Parathyroid adenoma (tissue), 2 donors: ENCODE measurements at regions not wholly inside any gene's neighbourhood (a gene's known extent, or its start where the extent isn't known, plus 50 kb on each side); places are given as distances from the start of the nearest gene placed in this dataset.

Source experiments
- H2AFZ ChIP-seq: fragments of 300-600 bp; sonication (generic); one replicate; pipeline ENCODE4 v1.7.0; 2017; ENCODE audit warnings: antibody characterized with exemption, mild to moderate bottlenecking
- H3K27ac ChIP-seq: fragments of 300-600 bp; sonication (generic); one replicate; pipeline ENCODE4 v1.7.0; 2017
- H3K27me3 ChIP-seq: fragments of 300-600 bp; sonication (generic); one replicate; pipeline ENCODE4 v1.7.0; 2017; ENCODE audit warnings: low read length; ENCODE audit not compliant: control insufficient read depth, insufficient read depth
- H3K36me3 ChIP-seq: fragments of 300-600 bp; sonication (generic); one replicate; pipeline ENCODE4 v1.7.0; 2017; ENCODE audit warnings: low read length; ENCODE audit not compliant: control insufficient read depth, insufficient read depth
- H3K4me1 ChIP-seq: fragments of 300-600 bp; sonication (generic); one replicate; pipeline ENCODE4 v1.7.0; 2017; ENCODE audit warnings: control low read depth
- H3K4me2 ChIP-seq: fragments of 300-600 bp; sonication (generic); one replicate; pipeline ENCODE4 v1.7.0; 2017; ENCODE audit warnings: low read length
- H3K4me3 ChIP-seq: fragments of 300-600 bp; sonication (generic); one replicate; pipeline ENCODE4 v1.7.0; 2017; ENCODE audit warnings: low read depth, low read length
- H3K79me2 ChIP-seq: fragments of 300-600 bp; sonication (generic); one replicate; pipeline ENCODE4 v1.7.0; 2017; ENCODE audit warnings: control low read depth
- H3K9ac ChIP-seq: fragments of 300-600 bp; sonication (generic); one replicate; pipeline ENCODE4 v1.7.0; 2017; ENCODE audit warnings: mild to moderate bottlenecking
- H3K9me3 ChIP-seq: fragments of 300-600 bp; sonication (generic); one replicate; pipeline ENCODE4 v1.7.0; 2017; ENCODE audit warnings: low read length; ENCODE audit not compliant: control insufficient read depth
- TF ChIP-seq, protein P1 (sequence below): fragments of 300-600 bp; sonication (generic); IDR thresholded peaks from one replicate; pipeline ENCODE4 v1.7.0; 2017; ENCODE audit warnings: antibody characterized with exemption, mild to moderate bottlenecking
- donor health status: primary hyperparathyroidism.

DNA sequence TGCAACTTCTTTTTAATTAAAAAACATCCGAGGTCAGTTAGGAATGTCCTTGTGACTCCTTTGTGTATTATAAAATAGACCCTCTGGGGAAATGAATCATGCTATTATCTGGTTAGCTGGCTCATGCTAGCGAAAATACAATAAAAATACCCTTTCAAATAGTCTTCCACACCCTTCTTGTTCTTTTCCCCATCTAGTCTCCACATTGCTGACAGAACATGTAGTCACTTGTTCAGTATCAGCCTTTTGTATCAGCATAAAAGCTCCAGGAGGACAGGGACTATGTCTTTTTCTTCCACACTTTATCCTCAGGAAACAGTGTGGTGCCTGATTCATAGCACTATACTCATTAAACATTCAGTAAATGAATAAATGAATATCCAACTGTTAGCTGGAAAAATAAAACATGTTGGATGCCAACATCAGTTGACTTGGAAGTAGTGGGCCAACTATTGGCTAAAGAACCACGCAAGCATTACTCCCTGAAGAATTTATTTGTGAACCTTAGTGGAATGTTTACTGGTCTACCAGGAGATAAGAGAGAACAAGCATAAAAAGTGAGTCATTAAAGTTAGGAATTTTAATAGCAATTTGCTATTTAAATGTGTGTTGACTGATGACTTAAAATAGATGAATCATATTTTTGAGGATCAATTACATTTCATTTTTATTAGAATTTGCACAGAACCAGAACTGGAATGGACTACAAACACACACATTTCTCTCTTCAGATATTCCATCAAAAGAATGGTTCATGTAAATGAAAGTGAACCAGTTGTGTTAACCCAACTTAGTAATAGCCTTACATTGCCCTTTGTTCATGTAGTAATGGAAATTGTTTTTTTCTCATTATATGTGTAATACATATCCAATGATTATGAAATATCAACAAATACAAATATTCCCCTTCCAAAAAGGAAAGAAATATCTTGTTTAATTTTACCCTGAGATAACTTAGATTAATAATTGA, 129.6 kb downstream of the DKK1 start:
- Histone ChIP-seq H3K4me1 (no peaks in the 10 kb centered on the region), H3K9me3 (no peaks in the 10 kb centered on the region), H3K4me2 (no peak overlapping the region), H3K27ac (no peak overlapping the region), H3K79me2 (no peaks in the 10 kb centered on the region), H3K27me3 (no peaks in the 10 kb centered on the region), H2AFZ (no peak overlapping the region), H3K4me3 (no peak overlapping the region), H3K9ac (no peak overlapping the region), H3K36me3 (no peaks in the 10 kb centered on the region)
- TF ChIP-seq, protein P1, sequence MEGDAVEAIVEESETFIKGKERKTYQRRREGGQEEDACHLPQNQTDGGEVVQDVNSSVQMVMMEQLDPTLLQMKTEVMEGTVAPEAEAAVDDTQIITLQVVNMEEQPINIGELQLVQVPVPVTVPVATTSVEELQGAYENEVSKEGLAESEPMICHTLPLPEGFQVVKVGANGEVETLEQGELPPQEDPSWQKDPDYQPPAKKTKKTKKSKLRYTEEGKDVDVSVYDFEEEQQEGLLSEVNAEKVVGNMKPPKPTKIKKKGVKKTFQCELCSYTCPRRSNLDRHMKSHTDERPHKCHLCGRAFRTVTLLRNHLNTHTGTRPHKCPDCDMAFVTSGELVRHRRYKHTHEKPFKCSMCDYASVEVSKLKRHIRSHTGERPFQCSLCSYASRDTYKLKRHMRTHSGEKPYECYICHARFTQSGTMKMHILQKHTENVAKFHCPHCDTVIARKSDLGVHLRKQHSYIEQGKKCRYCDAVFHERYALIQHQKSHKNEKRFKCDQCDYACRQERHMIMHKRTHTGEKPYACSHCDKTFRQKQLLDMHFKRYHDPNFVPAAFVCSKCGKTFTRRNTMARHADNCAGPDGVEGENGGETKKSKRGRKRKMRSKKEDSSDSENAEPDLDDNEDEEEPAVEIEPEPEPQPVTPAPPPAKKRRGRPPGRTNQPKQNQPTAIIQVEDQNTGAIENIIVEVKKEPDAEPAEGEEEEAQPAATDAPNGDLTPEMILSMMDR, result no peak

DNA sequence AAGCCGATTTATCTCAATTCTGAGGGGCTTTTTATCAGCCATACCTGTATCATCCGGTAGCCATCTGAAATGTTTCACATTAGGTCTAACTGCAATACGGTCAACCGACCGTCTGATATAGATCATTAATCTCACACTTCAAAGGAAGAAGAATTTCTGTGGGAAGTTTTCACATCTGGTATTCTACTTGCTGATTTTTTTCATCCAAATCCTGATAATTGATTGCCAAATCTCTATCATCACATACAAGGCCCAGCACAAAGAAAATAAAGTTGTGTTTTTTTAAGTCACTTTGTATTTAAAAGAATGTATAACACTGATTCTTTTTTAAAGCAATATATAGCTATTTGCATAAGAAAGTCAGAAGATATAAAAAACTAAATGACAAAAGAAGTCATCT, 132.3 kb downstream of the DKK1 start:
- Histone ChIP-seq H3K9ac (no peak overlapping the region), H3K9me3 (no peaks in the 10 kb centered on the region), H3K36me3 (no peaks in the 10 kb centered on the region), H3K27ac (no peak overlapping the region), H3K4me1 (no peaks in the 10 kb centered on the region), H3K4me3 (no peak overlapping the region), H3K79me2 (no peaks in the 10 kb centered on the region), H2AFZ (no peak overlapping the region), H3K27me3 (no peaks in the 10 kb centered on the region), H3K4me2 (no peak overlapping the region)
- TF ChIP-seq, protein P1, result no peak

DNA sequence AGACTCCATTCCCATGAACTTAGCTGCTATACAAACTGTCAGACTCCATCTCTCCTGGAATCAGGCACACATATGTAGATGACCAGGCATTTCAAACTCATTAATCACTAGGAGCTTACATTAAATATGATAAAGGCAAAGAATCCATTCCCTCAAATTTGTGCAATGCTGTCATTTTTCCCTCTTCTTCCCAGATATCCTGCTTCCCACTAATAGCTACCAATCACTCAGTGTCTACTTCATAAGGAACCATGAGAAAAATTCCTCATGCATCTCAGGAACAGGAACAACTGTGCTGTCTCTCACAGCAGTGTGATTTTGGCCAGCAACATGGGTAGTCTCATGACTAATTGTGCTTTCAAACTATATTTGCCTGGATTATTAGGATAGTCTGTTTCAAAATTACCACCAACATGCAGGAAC, 133.9 kb downstream of the DKK1 start:
- Histone ChIP-seq H3K79me2 (no peaks in the 10 kb centered on the region), H2AFZ (no peak overlapping the region), H3K9ac (no peak overlapping the region), H3K4me2 (no peak overlapping the region), H3K27me3 (no peaks in the 10 kb centered on the region), H3K27ac (no peak overlapping the region), H3K4me1 (no peaks in the 10 kb centered on the region), H3K9me3 (no peaks in the 10 kb centered on the region), H3K36me3 (no peaks in the 10 kb centered on the region), H3K4me3 (no peak overlapping the region)
- TF ChIP-seq, protein P1, result no peak

DNA sequence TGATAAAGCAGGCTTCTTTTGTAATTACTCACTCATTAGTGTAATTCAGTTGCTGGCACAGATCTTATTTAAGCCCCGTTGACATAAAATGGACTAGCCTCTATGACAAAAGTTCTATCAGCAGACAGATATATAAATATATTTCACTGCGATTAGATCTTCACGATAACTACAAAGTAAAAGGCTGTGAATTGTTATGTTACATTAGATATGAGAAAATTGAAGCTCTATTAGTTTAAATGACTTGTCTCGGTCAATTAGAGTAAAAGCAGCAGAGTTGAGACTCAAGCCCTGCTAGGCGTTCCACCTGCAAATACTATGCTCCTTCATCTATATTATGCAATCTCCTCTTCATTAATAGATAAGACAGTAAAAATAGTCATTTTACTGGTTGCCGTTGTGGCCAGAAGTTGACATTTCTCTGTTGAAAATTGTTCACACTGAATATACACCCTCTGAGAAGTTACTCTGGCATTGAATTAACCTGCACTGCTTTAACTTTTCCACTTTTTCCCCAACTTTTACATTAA, 136.7 kb downstream of the DKK1 start:
- Histone ChIP-seq H3K27ac (no peak overlapping the region), H3K4me3 (no peak overlapping the region), H3K4me2 (no peak overlapping the region), H3K9me3 (no peaks in the 10 kb centered on the region), H3K4me1 (no peaks in the 10 kb centered on the region), H3K27me3 (no peaks in the 10 kb centered on the region), H3K79me2 (no peaks in the 10 kb centered on the region), H2AFZ (no peak overlapping the region), H3K9ac (no peak overlapping the region), H3K36me3 (no peaks in the 10 kb centered on the region)
- TF ChIP-seq, protein P1, result no peak
